Suprapubic skin (tissue), 4 donors: ENCODE measurements at regions not wholly inside any gene's neighbourhood (a gene's known extent, or its start where the extent isn't known, plus 50 kb on each side); places are given as distances from the start of the nearest gene placed in this dataset.

Experiments
- DNase-seq, 2 donors: peaks; one replicate each; pipeline ENCODE4 v3.0.0-alpha.2; 2019; ENCODE audit warnings: low spot score in 2 of 2
- H3K27ac ChIP-seq: fragments of 200-600 bp; sonication (generic); one replicate; pipeline ENCODE4 v1.5.1; 2019
- H3K27me3 ChIP-seq: fragments of 200-600 bp; sonication (generic); one replicate; pipeline ENCODE4 v1.5.1; 2019
- H3K36me3 ChIP-seq: fragments of 200-600 bp; sonication (generic); one replicate; pipeline ENCODE4 v1.5.1; 2019
- H3K4me1 ChIP-seq: fragments of 200-600 bp; sonication (generic); one replicate; pipeline ENCODE4 v1.5.1; 2019
- H3K4me3 ChIP-seq: fragments of 200-600 bp; sonication (generic); one replicate; pipeline ENCODE4 v1.5.1; 2019; ENCODE audit warnings: mild to moderate bottlenecking
- H3K9me3 ChIP-seq: fragments of 200-600 bp; sonication (generic); one replicate; pipeline ENCODE4 v1.5.1; 2019
- EP300 ChIP-seq: sonication (generic); formaldehyde crosslinking; IDR thresholded peaks from one replicate; pipeline ENCODE4 v1.6.1; 2017; ENCODE audit warnings: antibody characterized with exemption
- POLR2A ChIP-seq, 2 donors: fragments of 450-650 bp; IDR thresholded peaks; one replicate each; pipeline ENCODE4 v1.6.1; 2017; ENCODE audit warnings: antibody characterized with exemption in 2 of 2, mild to moderate bottlenecking in 2 of 2, moderate library complexity in 2 of 2
- POLR2AphosphoS5 ChIP-seq, 3 donors: sonication (generic); formaldehyde crosslinking; IDR thresholded peaks; one replicate each; pipeline ENCODE4 v1.6.1; 2017; ENCODE audit warnings: antibody characterized with exemption in 3 of 3
- WGBS: methylation state at CpG from one replicate; pipeline ENCODE4 v1.1.5; 2018; 5-methylcytosine and 5-hydroxymethylcytosine counted together
- TF ChIP-seq, protein P1 (sequence below), 2 donors: fragments of 200-600 bp in 1 of 2; fragments of 450-650 bp in 1 of 2; sonication (generic) in 1 of 2; IDR thresholded peaks; one replicate each; pipeline ENCODE4 v1.5.1; 2016 to 2019; ENCODE audit warnings: antibody characterized with exemption in 2 of 2, mild to moderate bottlenecking in 1 of 2, moderate library complexity in 1 of 2

DNA sequence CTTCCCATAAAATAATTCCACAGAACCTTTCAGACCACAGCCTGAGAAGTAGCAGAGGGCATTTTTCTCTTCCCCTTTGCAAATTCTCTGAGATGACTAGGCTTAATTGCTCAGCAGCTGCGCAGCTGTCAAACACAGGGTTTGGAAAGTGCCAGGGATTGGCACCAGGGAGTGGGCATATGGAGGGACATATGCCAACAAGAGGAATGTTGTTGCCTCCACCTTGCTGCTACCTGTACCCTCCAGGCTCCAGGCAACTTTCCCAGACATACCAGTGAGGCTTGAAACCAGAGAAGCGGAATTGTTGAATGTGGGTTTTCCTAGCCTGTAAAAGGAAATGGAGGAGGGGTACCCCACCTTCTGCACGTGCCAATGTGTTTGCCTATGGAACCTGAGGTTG, 256.2 kb upstream of the GPR101 start:
- Histone ChIP-seq H3K9me3 (no peaks in the 10 kb centered on the region), H3K27ac (no peak overlapping the region), H3K4me3 (no peak overlapping the region), H3K36me3 (no peaks in the 10 kb centered on the region), H3K27me3 (no peaks in the 10 kb centered on the region), H3K4me1 (no peaks in the 10 kb centered on the region)
- WGBS, result 22% methylated on average over 3 of the region's 3 CpGs
- DNase-seq, result no peak
- TF ChIP-seq, protein P1, sequence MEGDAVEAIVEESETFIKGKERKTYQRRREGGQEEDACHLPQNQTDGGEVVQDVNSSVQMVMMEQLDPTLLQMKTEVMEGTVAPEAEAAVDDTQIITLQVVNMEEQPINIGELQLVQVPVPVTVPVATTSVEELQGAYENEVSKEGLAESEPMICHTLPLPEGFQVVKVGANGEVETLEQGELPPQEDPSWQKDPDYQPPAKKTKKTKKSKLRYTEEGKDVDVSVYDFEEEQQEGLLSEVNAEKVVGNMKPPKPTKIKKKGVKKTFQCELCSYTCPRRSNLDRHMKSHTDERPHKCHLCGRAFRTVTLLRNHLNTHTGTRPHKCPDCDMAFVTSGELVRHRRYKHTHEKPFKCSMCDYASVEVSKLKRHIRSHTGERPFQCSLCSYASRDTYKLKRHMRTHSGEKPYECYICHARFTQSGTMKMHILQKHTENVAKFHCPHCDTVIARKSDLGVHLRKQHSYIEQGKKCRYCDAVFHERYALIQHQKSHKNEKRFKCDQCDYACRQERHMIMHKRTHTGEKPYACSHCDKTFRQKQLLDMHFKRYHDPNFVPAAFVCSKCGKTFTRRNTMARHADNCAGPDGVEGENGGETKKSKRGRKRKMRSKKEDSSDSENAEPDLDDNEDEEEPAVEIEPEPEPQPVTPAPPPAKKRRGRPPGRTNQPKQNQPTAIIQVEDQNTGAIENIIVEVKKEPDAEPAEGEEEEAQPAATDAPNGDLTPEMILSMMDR (IDR thresholded peaks at IDR 0.05), result no peak
- TF ChIP-seq POLR2A (IDR thresholded peaks at IDR 0.05) (no peak), POLR2AphosphoS5 (IDR thresholded peaks at IDR 0.05) (no peak), EP300 (no peak)

DNA sequence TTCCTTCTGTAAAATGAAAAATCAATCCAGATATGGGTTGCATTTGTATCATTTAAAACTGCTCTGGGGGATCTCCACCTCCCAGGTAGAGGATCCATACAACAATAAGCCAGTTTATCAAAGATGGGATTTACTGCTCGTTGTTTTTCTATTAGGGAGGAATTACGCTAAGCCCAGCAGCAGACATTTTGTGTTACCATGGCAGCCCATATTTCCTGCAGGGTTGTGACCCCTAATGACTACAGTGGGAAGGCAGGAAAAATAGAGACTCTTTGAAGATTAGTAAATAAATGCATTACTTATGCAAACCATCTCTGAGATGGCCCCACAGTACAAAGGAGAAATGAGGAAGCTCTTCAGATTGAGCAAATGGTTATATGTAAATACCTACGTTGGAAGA, 253.4 kb upstream of the GPR101 start:
- DNase-seq, result no peak
- 61% methylated on average over 3 of the region's 3 CpGs for WGBS
- no peaks in the 10 kb centered on the region for H3K36me3 ChIP-seq
- H3K4me1 ChIP-seq, result no peaks in the 10 kb centered on the region
- TF ChIP-seq EP300, result no peak
- no peak overlapping the region for H3K27ac ChIP-seq
- H3K4me3 ChIP-seq, result no peak overlapping the region
- no peaks in the 10 kb centered on the region for H3K27me3 ChIP-seq
- H3K9me3 ChIP-seq, result no peaks in the 10 kb centered on the region

DNA sequence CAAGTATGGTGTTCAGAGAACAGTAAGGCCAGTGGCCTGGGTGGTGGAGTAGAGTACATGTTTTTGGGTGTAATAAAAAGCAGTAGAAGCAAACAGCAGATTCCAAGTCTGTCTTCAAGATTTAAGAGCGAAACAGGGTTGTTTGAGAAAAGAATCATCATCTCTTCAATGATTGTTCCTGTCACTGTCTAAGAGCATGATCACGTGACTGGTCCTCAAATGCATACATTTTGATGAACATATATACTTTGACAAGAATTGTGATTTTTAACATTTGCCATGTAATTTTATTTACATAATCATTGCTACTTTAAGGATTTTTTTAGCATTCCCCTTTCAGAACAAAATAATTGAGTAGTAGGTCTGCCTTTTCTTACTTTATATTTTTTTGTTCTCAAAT, 252.6 kb upstream of the GPR101 start:
- TF ChIP-seq EP300 (no peak), POLR2AphosphoS5 (IDR thresholded peaks at IDR 0.05) (no peak), POLR2A (IDR thresholded peaks at IDR 0.05) (no peak)
- TF ChIP-seq, protein P1 (IDR thresholded peaks at IDR 0.05), result no peak

DNA sequence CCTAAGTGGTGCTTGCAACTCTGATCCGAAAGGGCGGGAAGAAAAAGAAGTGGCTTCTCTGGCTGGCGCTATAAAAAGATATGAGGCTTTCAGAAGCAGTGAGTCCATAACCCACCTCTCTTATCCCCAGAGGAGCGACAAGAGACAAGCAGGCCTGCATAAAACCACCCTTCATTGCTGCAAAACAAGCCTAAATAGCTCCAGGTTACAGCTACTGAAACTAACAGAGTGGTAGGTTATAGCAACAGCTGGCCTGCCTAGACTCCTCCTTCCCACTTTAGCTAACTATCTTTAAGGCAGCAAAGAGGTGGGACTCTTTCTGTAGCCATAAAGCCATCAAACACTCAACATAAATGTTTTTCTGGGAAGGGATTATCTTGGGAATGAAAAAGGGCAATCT, 245.0 kb upstream of the GPR101 start:
- 67% methylated on average over 4 of the region's 4 CpGs for WGBS
- no peaks in the 10 kb centered on the region for H3K27me3 ChIP-seq
- no peak overlapping the region for H3K4me3 ChIP-seq
- TF ChIP-seq, protein P1 (IDR thresholded peaks at IDR 0.05), result no peak
- no peak for TF ChIP-seq POLR2AphosphoS5 (IDR thresholded peaks at IDR 0.05)
- DNase-seq, result no peak
- H3K27ac ChIP-seq, result no peak overlapping the region
- no peaks in the 10 kb centered on the region for H3K4me1 ChIP-seq
- H3K9me3 ChIP-seq, result no peaks in the 10 kb centered on the region
- H3K36me3 ChIP-seq, result no peaks in the 10 kb centered on the region

More for the DNA sequence above, 252.6 kb upstream of the GPR101 start:
- Histone ChIP-seq H3K36me3 (no peaks in the 10 kb centered on the region), H3K9me3 (no peaks in the 10 kb centered on the region), H3K4me3 (no peak overlapping the region), H3K27ac (no peak overlapping the region), H3K27me3 (no peaks in the 10 kb centered on the region), H3K4me1 (no peaks in the 10 kb centered on the region)
- DNase-seq, result no peak
- whole genome bisulfite sequencing, result 58% methylated on average over 2 of the region's 2 CpGs

DNA sequence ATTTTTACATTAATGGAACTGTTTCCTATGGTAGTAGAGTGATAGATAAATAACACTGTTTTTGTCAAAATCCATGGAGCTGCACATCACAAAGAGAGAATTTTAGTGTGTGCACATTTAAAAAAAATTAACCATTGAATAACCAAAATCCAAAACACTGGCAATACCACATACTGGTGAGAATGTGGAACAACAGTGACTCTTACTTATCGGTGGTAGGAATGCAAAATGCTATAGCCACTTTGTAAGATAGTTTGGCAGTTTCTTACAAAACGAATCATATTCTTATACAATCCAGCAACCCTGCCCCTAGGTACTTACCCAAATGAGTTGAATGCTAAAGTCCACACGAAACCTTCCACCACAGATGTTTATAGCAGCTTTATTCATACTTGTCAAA, 229.6 kb upstream of the GPR101 start:
- no peaks in the 10 kb centered on the region for H3K36me3 ChIP-seq
- DNase-seq, result no peak
- 53% methylated on average over 3 of the region's 3 CpGs for WGBS
- H3K4me3 ChIP-seq, result no peak overlapping the region
- no peaks in the 10 kb centered on the region for H3K9me3 ChIP-seq
- no peak overlapping the region for H3K27ac ChIP-seq
- no peaks in the 10 kb centered on the region for H3K4me1 ChIP-seq
- H3K27me3 ChIP-seq, result no peaks in the 10 kb centered on the region
- TF ChIP-seq, protein P1 (IDR thresholded peaks at IDR 0.05), result no peak
- TF ChIP-seq POLR2AphosphoS5 (IDR thresholded peaks at IDR 0.05), result no peak

DNA sequence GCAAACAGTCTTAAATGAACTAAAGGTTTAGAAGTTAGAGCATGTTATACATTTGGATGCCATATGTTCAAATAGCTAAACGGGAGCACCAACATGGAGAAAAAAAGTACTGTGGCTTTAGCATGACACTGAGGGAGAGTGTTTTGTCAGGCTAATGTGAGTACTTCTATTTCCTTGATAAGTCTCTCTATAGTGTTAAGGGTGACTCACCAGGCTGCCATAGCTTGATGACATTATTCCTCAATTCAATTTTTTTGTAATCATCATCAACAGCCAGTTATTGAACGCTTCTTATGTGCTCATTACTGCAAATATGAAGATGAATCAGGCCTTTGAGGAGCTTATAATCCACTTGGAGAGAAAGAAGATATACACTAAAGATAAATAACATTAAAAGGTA, 211.4 kb upstream of the GPR101 start:
- H3K4me1 ChIP-seq, result no peaks in the 10 kb centered on the region
- 51% methylated on average over 2 of the region's 2 CpGs for WGBS
- no peaks in the 10 kb centered on the region for H3K9me3 ChIP-seq
- no peak for TF ChIP-seq POLR2AphosphoS5 (IDR thresholded peaks at IDR 0.05)
- TF ChIP-seq, protein P1 (IDR thresholded peaks at IDR 0.05), result no peak
- no peak for TF ChIP-seq EP300
- no peak for TF ChIP-seq POLR2A (IDR thresholded peaks at IDR 0.05)
- H3K36me3 ChIP-seq, result no peaks in the 10 kb centered on the region
- H3K27ac ChIP-seq, result no peak overlapping the region
- H3K4me3 ChIP-seq, result no peak overlapping the region
- DNase-seq, result no peak
- no peaks in the 10 kb centered on the region for H3K27me3 ChIP-seq
